GM19372 (cell line): ENCODE measurements at regions not wholly inside any gene's neighbourhood (a gene's known extent, or its start where the extent isn't known, plus 50 kb on each side); places are given as distances from the start of the nearest gene placed in this dataset.
"Not testable (repeated sequence)": the region's sequence is repeated elsewhere in the genome, so short reads cannot be mapped to it uniquely, and the experiment has no call there.

ENCODE experiments used
- ATAC-seq: cut with Tn5 transposase; IDR thresholded peaks from one replicate; pipeline ENCODE4 v1.9.1; 2021; ENCODE audit warnings: mild to moderate bottlenecking, low read depth, moderate library complexity; ENCODE audit not compliant: unreplicated experiment

DNA sequence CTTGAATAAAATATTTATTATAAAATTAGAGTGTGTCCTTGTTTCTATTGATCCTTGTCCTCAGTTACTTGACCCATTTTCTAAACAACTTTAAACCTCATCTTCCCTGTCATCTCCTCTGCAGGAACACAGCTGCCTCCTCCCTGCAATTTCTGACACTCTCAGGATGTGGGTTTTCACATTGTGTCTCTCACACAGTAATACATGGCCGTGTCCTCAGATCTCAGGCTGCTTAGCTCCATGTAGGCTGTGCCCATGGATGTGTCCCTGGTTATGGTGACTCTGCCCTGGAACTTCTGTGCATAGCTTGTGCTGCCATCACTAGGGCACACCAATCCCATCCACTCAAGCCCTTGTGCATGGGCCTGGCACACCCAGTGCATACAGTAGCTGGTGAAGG is 577.1 kb downstream of the GOLGA6L6 start:
- not testable (repeated sequence) for ATAC-seq

DNA sequence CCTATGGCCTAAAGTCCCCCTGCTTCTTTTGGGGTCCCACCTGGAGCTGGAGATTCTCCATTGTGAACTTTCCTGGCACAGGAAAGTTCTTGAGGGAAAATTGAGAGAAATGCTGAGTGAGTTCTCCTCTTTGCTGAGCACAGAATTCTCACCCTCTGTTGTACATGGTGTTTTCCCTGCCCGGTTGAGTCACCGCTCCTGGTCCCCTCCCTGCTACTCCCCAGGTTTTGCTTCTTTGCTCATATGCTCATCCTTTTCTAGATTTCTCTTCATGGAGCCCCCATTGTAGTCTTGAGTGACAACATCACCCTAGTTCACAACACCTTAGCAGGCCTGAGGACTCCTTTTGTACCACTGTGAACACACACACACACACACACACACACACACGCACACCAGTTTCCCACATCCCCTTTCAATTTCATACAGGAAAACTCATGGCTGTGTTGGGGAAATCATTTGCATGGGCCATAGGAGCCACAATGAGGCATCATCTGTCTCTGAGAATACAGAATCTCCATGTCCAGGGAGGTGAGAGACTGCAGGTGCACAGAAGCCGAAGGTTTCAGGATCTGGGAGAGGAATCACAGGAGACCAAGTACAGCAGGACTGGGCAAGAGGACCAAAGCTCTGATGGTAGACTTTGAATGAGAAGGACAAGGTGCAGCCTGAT is 585.3 kb downstream of the GOLGA6L6 start:
- no peak for ATAC-seq

DNA sequence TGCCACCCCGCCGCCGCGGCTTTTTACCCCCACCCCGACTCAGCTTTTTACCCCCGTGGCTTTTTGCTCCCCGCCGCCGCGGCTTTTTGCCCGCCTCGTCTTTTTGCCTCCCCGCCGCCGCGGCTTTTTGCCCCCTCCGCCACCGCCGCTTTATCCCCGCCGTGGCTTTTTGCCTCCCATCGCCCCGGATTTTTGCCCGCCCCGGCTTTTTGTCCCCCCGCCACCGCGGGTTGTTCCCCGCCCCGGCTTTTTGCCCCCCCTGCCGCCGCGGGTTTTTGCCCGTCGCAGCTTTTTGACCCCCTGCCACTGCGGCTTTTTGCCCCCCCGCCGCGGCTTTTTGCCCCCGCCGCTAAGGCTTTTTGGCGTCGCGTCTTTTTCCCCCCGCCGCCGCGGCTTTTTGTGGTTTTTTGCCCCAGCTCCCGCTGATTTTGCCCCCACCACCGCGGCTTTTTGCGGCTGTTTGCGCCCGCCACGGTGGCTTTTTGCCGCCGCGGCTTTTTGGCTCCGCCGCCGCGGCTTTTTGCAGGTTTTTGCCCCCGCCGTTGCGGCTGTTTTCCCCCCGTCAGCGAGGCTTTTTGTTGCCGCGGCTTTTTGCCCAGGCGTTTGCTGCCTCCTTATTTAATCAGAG is 597.2 kb downstream of the GOLGA6L6 start:
- no peak for ATAC-seq

DNA sequence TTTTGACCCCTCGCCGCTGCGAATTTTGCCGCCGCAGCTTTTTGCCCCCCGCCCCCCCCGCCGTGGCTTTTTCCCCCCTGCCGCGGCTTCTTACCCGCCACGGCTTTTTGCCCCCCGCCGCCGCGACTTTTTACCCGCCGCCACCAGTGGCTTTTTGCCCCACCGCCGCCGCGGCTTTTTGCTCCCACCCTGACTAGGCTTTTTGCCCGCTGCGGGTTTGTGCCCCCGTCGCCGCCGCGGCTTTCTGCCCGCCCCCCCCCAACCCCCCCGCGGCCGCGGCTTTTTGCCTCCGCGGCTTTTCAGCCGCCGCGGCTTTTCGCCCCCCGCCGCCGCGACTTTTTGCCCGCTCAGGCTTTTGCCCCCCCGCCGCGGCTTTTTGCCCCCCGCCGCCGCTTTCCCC is 598.1 kb downstream of the GOLGA6L6 start:
- no peak for ATAC-seq

DNA sequence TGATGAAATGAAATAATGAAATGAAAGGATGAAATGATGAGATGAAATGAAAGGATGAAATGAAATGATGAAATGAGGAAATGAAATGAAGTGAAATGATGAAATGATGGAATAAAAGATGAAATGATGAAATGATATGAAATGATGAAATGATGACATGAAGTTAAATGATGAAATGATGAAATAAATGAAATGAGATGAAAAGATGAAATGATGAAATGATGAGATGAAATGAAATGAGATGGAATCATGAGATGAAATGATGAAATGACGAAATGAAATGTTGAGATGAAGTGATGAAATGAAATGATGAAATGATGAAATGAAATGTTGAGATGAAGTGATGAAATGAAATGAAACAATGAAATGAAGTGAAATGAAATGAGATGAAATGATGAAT is 638.3 kb downstream of the GOLGA6L6 start:
- ATAC-seq, result not testable (repeated sequence)

DNA sequence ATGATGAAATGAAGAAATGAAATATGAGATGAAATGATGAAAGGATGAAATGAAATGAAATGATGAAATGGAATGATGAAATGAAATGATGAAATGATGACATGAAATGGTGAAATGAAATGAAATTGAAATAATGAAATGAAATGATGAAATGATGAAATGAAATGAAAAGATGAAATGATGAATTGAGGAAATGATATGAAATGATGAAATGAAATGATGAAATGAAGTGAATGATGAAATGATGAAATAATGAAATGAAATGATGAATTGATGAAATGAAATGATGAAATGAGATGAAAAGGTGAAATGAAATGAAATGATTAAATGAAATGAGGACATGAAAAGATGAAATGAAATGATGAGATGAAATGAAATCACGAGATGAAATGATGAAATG is 639.2 kb downstream of the GOLGA6L6 start:
- ATAC-seq, result not testable (repeated sequence)

DNA sequence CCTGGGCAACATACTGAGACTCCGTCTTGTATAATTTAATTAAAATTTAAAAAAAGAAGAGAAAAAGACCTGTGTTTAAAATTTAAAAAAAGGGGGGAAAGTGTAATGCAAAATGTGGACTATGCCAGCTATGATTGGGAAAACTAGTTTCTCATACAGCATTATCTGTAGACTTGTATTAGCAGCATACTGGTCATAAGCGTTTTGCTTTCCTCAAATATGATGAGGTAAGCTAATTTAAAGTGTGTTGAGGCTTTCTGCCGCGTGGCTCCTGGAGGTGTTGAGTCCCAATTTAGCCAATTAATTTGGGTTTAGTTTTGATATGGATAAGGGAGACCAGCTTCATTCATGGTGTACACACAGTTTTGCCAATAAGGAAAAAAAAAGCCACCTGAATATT is 640.2 kb downstream of the GOLGA6L6 start:
- not testable (repeated sequence) for ATAC-seq

DNA sequence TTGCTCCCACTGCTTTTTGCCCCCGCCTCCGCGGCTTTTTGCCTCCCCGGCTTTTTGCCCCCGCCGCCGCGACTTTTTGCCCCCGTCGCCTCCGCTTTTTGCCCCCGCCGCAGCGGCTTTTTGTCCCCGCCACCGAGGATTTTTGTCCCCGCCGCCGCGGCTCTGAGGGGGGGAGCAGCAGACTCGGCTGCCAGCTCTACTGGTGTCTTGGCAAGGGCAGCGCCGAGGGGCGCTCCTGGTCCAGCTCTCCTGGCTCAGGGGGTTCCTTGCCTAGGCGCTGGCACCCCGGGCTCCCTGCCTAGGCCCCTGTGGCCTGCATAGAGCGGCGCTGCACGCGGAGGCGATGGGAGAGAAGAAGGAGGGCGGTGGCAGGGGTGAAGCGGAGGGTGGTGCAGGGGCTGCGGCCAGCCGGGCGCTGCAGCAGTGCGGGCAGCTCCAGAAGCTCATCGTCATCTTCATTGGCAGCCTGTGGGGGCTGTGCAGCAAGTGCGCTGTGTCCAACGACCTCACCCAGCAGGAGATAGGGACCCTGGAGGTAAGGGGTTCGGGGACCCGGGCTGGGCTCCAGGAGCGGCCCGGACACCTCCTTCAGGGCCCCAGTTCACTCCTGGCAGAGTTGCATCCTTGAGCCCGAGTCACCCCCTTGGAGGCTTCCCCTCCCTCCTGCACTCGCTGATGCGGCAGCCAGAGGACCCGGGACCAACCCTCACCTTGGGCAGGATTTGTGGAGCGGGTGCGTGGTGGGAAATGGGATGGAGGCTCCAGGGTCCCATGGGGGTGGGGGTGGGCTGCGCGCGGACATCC is 642.4 kb downstream of the GOLGA6L6 start:
- no peak for ATAC-seq

DNA sequence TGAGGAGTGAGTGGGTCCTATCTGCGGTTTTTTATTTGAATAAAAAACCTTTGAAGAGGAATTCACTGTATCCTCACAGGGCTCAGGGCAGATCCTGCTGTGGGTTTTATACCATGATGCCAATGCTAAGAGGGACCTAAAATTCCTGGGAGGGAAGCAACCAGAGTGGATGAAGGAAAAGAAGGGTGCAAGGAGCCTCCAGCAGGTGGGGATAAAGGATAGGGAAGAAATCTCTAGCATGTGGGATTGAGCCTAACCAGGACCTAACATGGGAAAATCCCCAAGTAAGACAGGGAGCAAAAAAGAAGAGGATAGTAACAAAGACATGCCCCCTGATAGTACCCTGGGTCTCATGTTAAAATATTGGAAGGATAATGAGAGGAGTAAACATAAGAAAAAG is 652.8 kb downstream of the GOLGA6L6 start:
- not testable (repeated sequence) for ATAC-seq

DNA sequence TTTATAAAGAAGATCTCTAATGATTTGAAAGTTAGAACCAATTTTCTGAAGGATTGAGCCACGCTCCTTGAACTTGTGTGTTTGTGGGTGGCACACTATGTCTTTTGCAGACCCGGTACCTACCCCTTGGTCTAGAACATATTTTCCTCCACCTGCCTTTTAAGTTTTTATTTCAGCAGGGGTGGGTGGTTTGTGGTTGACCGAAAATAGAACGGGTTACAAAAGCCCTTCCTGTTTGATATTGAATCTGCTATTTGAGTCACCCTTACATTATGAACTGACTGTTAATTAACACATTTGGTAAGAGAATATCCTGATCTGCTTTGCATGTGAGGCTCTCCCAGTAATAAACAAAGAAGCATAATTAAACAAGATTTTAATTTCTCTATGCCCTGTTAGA is 697.5 kb downstream of the GOLGA6L6 start:
- not testable (repeated sequence) for ATAC-seq
